Fibroblast of lung (primary cell): ENCODE measurements at regions not wholly inside any gene's neighbourhood (a gene's known extent, or its start where the extent isn't known, plus 50 kb on each side); places are given as distances from the start of the nearest gene placed in this dataset.

Experiments used
- DNase-seq, 2 donors: peaks; one replicate each; pipeline versions ENCODE4 v3.0.0 to v3.0.0-alpha.2; 2010; ENCODE audit warnings: low read depth in 2 of 2
- H2AFZ ChIP-seq: 2 replicates; pipeline ENCODE4 v1.5.1; 2012; ENCODE audit warnings: low read length, control low read depth, inconsistent platforms
- H3K27ac ChIP-seq: 2 replicates; pipeline ENCODE4 v1.5.1; 2011; ENCODE audit warnings: low read length, control low read depth; ENCODE audit not compliant: insufficient read depth
- H3K27me3 ChIP-seq: 2 replicates; pipeline ENCODE4 v1.5.1; 2011; ENCODE audit warnings: mild to moderate bottlenecking, low read length; ENCODE audit not compliant: control insufficient read depth, insufficient read depth
- H3K36me3 ChIP-seq: 2 replicates; pipeline ENCODE4 v1.5.1; 2011; ENCODE audit warnings: low read length; ENCODE audit not compliant: control insufficient read depth, insufficient read depth
- H3K4me1 ChIP-seq: 2 replicates; pipeline ENCODE4 v1.5.1; 2011; ENCODE audit warnings: low read length; ENCODE audit not compliant: control insufficient read depth, insufficient read depth; ENCODE audit errors: extremely low read depth
- H3K4me2 ChIP-seq: 2 replicates; pipeline ENCODE4 v1.5.1; 2011; ENCODE audit warnings: low read length, control low read depth; ENCODE audit not compliant: insufficient read depth; ENCODE audit errors: extremely low read depth
- H3K4me3 ChIP-seq, 4 experiments: fragments of 200-600 bp in 1 of 4; sonication (generic) in 1 of 4; replicated peaks in 1 of 4; 2 replicates each; pipeline ENCODE4 v1.5.1; 2011 to 2016; ENCODE audit warnings: low read length in 4 of 4, low read depth in 3 of 4, mild to moderate bottlenecking in 3 of 4, control low read depth in 2 of 4, inconsistent platforms in 1 of 4, mixed read lengths in 1 of 4; ENCODE audit not compliant: insufficient read depth in 1 of 4; ENCODE audit errors: control extremely low read depth in 1 of 4
- H3K79me2 ChIP-seq: 2 replicates; pipeline ENCODE4 v1.5.1; 2012; ENCODE audit warnings: mild to moderate bottlenecking, low read length, inconsistent platforms; ENCODE audit not compliant: control insufficient read depth, insufficient read depth
- H3K9ac ChIP-seq: 2 replicates; pipeline ENCODE4 v1.5.1; 2011; ENCODE audit warnings: mild to moderate bottlenecking, low read length, control low read depth; ENCODE audit not compliant: insufficient read depth
- H3K9me3 ChIP-seq: 2 replicates; pipeline ENCODE4 v1.5.1; 2012; ENCODE audit warnings: low read depth, low read length; ENCODE audit not compliant: control insufficient read depth, insufficient read depth
- H4K20me1 ChIP-seq: 2 replicates; pipeline ENCODE4 v1.5.1; 2011; ENCODE audit warnings: low read length; ENCODE audit not compliant: control insufficient read depth, insufficient read depth; ENCODE audit errors: extremely low read depth
- CTCF ChIP-seq, 2 donors: IDR thresholded peaks in 1 of 2; conservative IDR thresholded peaks in 1 of 2; 1 replicate in 1 of 2; 2 replicates in 1 of 2; pipeline ENCODE4 v1.5.1; 2011 to 2012; ENCODE audit warnings: low read length in 2 of 2, control low read depth in 1 of 2, inconsistent platforms in 1 of 2, low read depth in 1 of 2, mild to moderate bottlenecking in 1 of 2
- EZH2 ChIP-seq: IDR thresholded peaks from 2 replicates; pipeline ENCODE4 v1.5.1; 2012; ENCODE audit warnings: low read length, control low read depth, mild to moderate bottlenecking; ENCODE audit errors: missing control alignments

- Histone ChIP-seq H3K4me3 (no peak overlapping the region), H3K27ac (no peak overlapping the region), H4K20me1 (no peaks in the 10 kb centered on the region), H3K4me1 (no peaks in the 10 kb centered on the region), H3K4me2 (no peak overlapping the region), H3K27me3 (no peaks in the 10 kb centered on the region), H3K9me3 (no peaks in the 10 kb centered on the region), H2AFZ (no peak overlapping the region), H3K79me2 (no peaks in the 10 kb centered on the region), H3K9ac (no peak overlapping the region), H3K36me3 (no peaks in the 10 kb centered on the region)
- TF ChIP-seq CTCF (conservative IDR thresholded peaks at IDR 0.05 in 1 of 2, IDR thresholded peaks at IDR 0.05 in 1 of 2; ENCODE audit: low read depth in 1 of 2, low read length in 2 of 2): no peak
- peak in 1 of 2 donors; percentile 75 for DNase-seq
These were observed 109.8 kb upstream of the FOXG1 start for GRCh38 chr14:28656704-28657255.

GRCh38 chr14:28661171-28661772 is 105.3 kb upstream of the FOXG1 start:
- Histone ChIP-seq H3K4me2 (no peak overlapping the region), H2AFZ (no peak overlapping the region), H3K79me2 (no peaks in the 10 kb centered on the region), H3K36me3 (no peaks in the 10 kb centered on the region), H3K9ac (no peak overlapping the region), H3K4me3 (no peak overlapping the region), H3K27ac (no peak overlapping the region), H3K27me3 (no peaks in the 10 kb centered on the region), H3K4me1 (no peaks in the 10 kb centered on the region), H3K9me3 (no peaks in the 10 kb centered on the region), H4K20me1 (no peaks in the 10 kb centered on the region)
- peak; percentile 63 to 99 for DNase-seq
- TF ChIP-seq CTCF (conservative IDR thresholded peaks at IDR 0.05 in 1 of 2, IDR thresholded peaks at IDR 0.05 in 1 of 2; ENCODE audit: low read depth in 1 of 2, low read length in 2 of 2): no peak
- TF ChIP-seq EZH2: no peak

GRCh38 chr14:28666961-28667360 is 99.6 kb upstream of the FOXG1 start:
- no peak overlapping the region for H3K9ac ChIP-seq
- no peaks in the 10 kb centered on the region for H3K27me3 ChIP-seq
- H3K27ac ChIP-seq: no peak overlapping the region
- no peaks in the 10 kb centered on the region for H3K9me3 ChIP-seq
- H3K79me2 ChIP-seq: no peaks in the 10 kb centered on the region
- peak in 1 of 2 donors; percentile 33 for DNase-seq
- no peak for TF ChIP-seq EZH2
- no peak overlapping the region for H3K4me2 ChIP-seq
- no peaks in the 10 kb centered on the region for H3K4me1 ChIP-seq
- no peaks in the 10 kb centered on the region for H4K20me1 ChIP-seq
- H3K4me3 ChIP-seq: no peak overlapping the region
- no peaks in the 10 kb centered on the region for H3K36me3 ChIP-seq
- H2AFZ ChIP-seq: no peak overlapping the region
